CD14-positive monocyte (primary cell): ENCODE measurements at regions not wholly inside any gene's neighbourhood (a gene's known extent, or its start where the extent isn't known, plus 50 kb on each side); places are given as distances from the start of the nearest gene placed in this dataset.

ENCODE experiments used
- DNase-seq, 3 donors: peaks; one replicate each; pipeline ENCODE4 v3.0.0-alpha.2; 2011 to 2022
- H2AFZ ChIP-seq: 2 replicates; pipeline ENCODE4 v1.6.0; 2012; ENCODE audit warnings: mild to moderate bottlenecking, low read depth, low read length, inconsistent platforms; ENCODE audit not compliant: insufficient read depth, poor library complexity, severe bottlenecking
- H3K27ac ChIP-seq, 2 donors: 1 replicate in 1 of 2; 2 replicates in 1 of 2; pipeline ENCODE4 v1.5.1; 2012 to 2013; ENCODE audit warnings: low read length in 2 of 2, control low read depth in 1 of 2, inconsistent platforms in 1 of 2, low read depth in 1 of 2, mild to moderate bottlenecking in 1 of 2
- H3K27me3 ChIP-seq, 2 donors: one replicate each; pipeline versions ENCODE4 v1.6.0 to v1.6.1; 2011 to 2013; ENCODE audit warnings: low read length in 2 of 2; ENCODE audit not compliant: control insufficient read depth in 2 of 2, insufficient read depth in 2 of 2
- H3K36me3 ChIP-seq, 2 donors: replicated peaks in 1 of 2; 1 replicate in 1 of 2; 2 replicates in 1 of 2; pipeline versions ENCODE4 v1.5.1 to v1.6.1; 2012 to 2013; ENCODE audit warnings: low read length in 2 of 2, control low read depth in 1 of 2, inconsistent platforms in 1 of 2, mild to moderate bottlenecking in 1 of 2; ENCODE audit not compliant: insufficient read depth in 2 of 2, control insufficient read depth in 1 of 2
- H3K4me1 ChIP-seq, 2 donors: 1 replicate in 1 of 2; 2 replicates in 1 of 2; pipeline versions ENCODE4 v1.5.1 to v1.6.1; 2012 to 2013; ENCODE audit warnings: low read length in 2 of 2, control low read depth in 1 of 2, inconsistent platforms in 1 of 2, mild to moderate bottlenecking in 1 of 2, moderate library complexity in 1 of 2; ENCODE audit not compliant: insufficient read depth in 2 of 2, control insufficient read depth in 1 of 2
- H3K4me2 ChIP-seq: replicated peaks from 2 replicates; pipeline ENCODE3; 2012; ENCODE audit warnings: low read length, moderate library complexity, mild to moderate bottlenecking; ENCODE audit not compliant: poor library complexity, severe bottlenecking; ENCODE audit errors: extremely low read depth
- H3K4me3 ChIP-seq, 3 experiments: fragments of 200-600 bp in 1 of 3; sonication (generic) in 1 of 3; replicated peaks in 1 of 3; 1 replicate in 2 of 3; 2 replicates in 1 of 3; pipeline ENCODE4 v1.5.1; 2011 to 2013; ENCODE audit warnings: low read length in 3 of 3, mild to moderate bottlenecking in 3 of 3, control low read depth in 2 of 3, low read depth in 2 of 3, inconsistent platforms in 1 of 3, moderate library complexity in 1 of 3
- H3K79me2 ChIP-seq: 2 replicates; pipeline ENCODE4 v1.6.0; 2012; ENCODE audit warnings: mild to moderate bottlenecking, control low read depth, inconsistent platforms, low read length, moderate library complexity; ENCODE audit not compliant: insufficient read depth
- H3K9ac ChIP-seq: 2 replicates; pipeline ENCODE4 v1.6.0; 2017; ENCODE audit warnings: low read length, mild to moderate bottlenecking; ENCODE audit not compliant: insufficient read depth, poor library complexity, severe bottlenecking
- H3K9me3 ChIP-seq, 2 donors: replicated peaks in 1 of 2; 1 replicate in 1 of 2; 2 replicates in 1 of 2; pipeline versions ENCODE4 v1.5.1 to v1.6.1; 2012 to 2013; ENCODE audit warnings: low read length in 2 of 2, control low read depth in 1 of 2; ENCODE audit not compliant: control insufficient read depth in 1 of 2, insufficient read depth in 1 of 2
- H4K20me1 ChIP-seq: 2 replicates; pipeline ENCODE4 v1.6.0; 2012; ENCODE audit warnings: mild to moderate bottlenecking, low read length, control low read depth, moderate library complexity; ENCODE audit not compliant: insufficient read depth
- H3K27ac Mint-ChIP-seq, 7 donors: one replicate each; pipeline ENCODE4 v1.8.0; 2020; ENCODE audit warnings: mild to moderate bottlenecking in 7 of 7, mixed read lengths in 7 of 7, moderate library complexity in 6 of 7, inconsistent platforms in 2 of 7
- H3K27me3 Mint-ChIP-seq, 3 donors: one replicate each; pipeline ENCODE4 v1.8.0; 2021 to 2022; ENCODE audit warnings: low read depth in 3 of 3, mild to moderate bottlenecking in 3 of 3, mixed read lengths in 3 of 3, moderate library complexity in 3 of 3, inconsistent platforms in 1 of 3
- H3K36me3 Mint-ChIP-seq, 2 donors: one replicate each; pipeline ENCODE4 v1.8.0; 2020; ENCODE audit warnings: mixed read lengths in 2 of 2, inconsistent platforms in 1 of 2, mild to moderate bottlenecking in 1 of 2
- H3K4me1 Mint-ChIP-seq: one replicate; pipeline ENCODE4 v1.8.0; 2020; ENCODE audit warnings: mild to moderate bottlenecking, mixed read lengths
- H3K4me3 Mint-ChIP-seq, 2 donors: one replicate each; pipeline ENCODE4 v1.8.0; 2020; ENCODE audit warnings: mild to moderate bottlenecking in 2 of 2, mixed read lengths in 2 of 2, moderate library complexity in 1 of 2
- H3K9me3 Mint-ChIP-seq, 7 donors: one replicate each; pipeline ENCODE4 v1.8.0; 2020 to 2022; ENCODE audit warnings: mixed read lengths in 7 of 7, mild to moderate bottlenecking in 6 of 7, moderate library complexity in 6 of 7, inconsistent platforms in 2 of 7
- CTCF ChIP-seq: fragments of 200-600 bp; IDR thresholded peaks from one replicate; pipeline ENCODE4 v1.8.0; 2022; ENCODE audit warnings: antibody characterized with exemption, mild to moderate bottlenecking
- WGBS: methylation state at CpG from one replicate; pipeline ENCODE4 v1.1.5; 2013; ENCODE audit warnings: missing lambda C conversion rate; ENCODE audit not compliant: insufficient coverage; 5-methylcytosine and 5-hydroxymethylcytosine counted together
- intact Hi-C, 2 donors: fragments of 100-400 bp; cut with micrococcal nuclease; formaldehyde crosslinking; loops; one replicate each; pipeline versions ENCODE4 v1.15.0 to v1.15.1; 2023

GRCh38 chr13:105492216-105492615 is 1043.2 kb downstream of the EFNB2 start:
- H3K9me3 ChIP-seq: peaks cover 5 to 9% of the 10 kb centered on the region in 2 donors
- H3K36me3 ChIP-seq: no peaks in the 10 kb centered on the region
- no peak overlapping the region for H2AFZ ChIP-seq
- H3K27me3 ChIP-seq: no peaks in the 10 kb centered on the region
- no peak for DNase-seq
- H3K27ac ChIP-seq: no peak overlapping the region
- Mint-ChIP-seq H3K27me3 (peaks cover 0 to 1% (median 1%) of the 10 kb centered on the region in 3 donors), H3K27ac (no peak overlapping the region), H3K4me1 (no peaks in the 10 kb centered on the region), H3K36me3 (no peaks in the 10 kb centered on the region), H3K4me3 (no peak overlapping the region), H3K9me3 (peaks cover 0 to 2% (median 2%) of the 10 kb centered on the region in 7 donors)
- H4K20me1 ChIP-seq: no peaks in the 10 kb centered on the region
- H3K4me1 ChIP-seq: no peaks in the 10 kb centered on the region
- H3K9ac ChIP-seq: no peak overlapping the region
- H3K4me3 ChIP-seq: no peak overlapping the region
- intact Hi-C loops: no loop called here
- no peaks in the 10 kb centered on the region for H3K79me2 ChIP-seq
- no peak for TF ChIP-seq CTCF
- H3K4me2 ChIP-seq: no peak overlapping the region

DNA sequence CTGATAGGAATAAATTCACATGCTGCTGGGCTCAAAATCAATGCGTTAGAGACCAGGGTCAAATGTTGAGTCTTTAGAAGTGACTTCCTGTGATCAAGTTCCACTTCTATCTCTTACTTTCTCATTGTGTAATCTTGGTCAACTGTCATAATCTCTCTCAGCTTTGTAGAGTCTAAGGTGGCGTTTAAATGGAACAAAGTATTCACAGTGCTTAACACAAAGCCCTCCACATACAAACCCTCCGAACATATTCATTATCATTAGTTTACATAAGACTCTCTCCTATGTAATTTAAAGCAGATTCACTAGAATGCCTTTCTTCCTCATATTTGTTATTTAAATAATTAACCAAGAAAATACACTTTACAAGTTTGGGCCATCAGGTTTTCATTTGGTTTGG is 1044.1 kb downstream of the EFNB2 start:
- H3K27ac Mint-ChIP-seq: no peak overlapping the region
- no peak overlapping the region for H3K4me2 ChIP-seq
- no peaks in the 10 kb centered on the region for H3K36me3 Mint-ChIP-seq
- WGBS: no CpG with 5 or more reads among the region's 3 CpGs
- H3K9me3 Mint-ChIP-seq: peaks cover 2 to 6% (median 5%) of the 10 kb centered on the region in 7 donors
- intact Hi-C loops: no loop called here
- peaks cover 5 to 12% of the 10 kb centered on the region in 2 donors for H3K9me3 ChIP-seq
- H3K36me3 ChIP-seq: no peaks in the 10 kb centered on the region
- no peaks in the 10 kb centered on the region for H3K4me1 ChIP-seq
- H3K4me3 Mint-ChIP-seq: no peak overlapping the region
- H2AFZ ChIP-seq: no peak overlapping the region
- H3K79me2 ChIP-seq: no peaks in the 10 kb centered on the region
- TF ChIP-seq CTCF: no peak
- H3K27me3 ChIP-seq: no peaks in the 10 kb centered on the region
- H3K27ac ChIP-seq: no peak overlapping the region
- H4K20me1 ChIP-seq: no peaks in the 10 kb centered on the region
- DNase-seq: no peak
- H3K4me1 Mint-ChIP-seq: no peaks in the 10 kb centered on the region
- no peak overlapping the region for H3K9ac ChIP-seq
- no peak overlapping the region for H3K4me3 ChIP-seq
- peaks cover 0 to 1% (median 1%) of the 10 kb centered on the region in 3 donors for H3K27me3 Mint-ChIP-seq
